ENCODE measurements at regions not wholly inside any gene's neighbourhood (a gene's known extent, or its start where the extent isn't known, plus 50 kb on each side); places are given as distances from the start of the nearest gene placed in this dataset.
"Not testable (repeated sequence)": the region's sequence is repeated elsewhere in the genome, so short reads cannot be mapped to it uniquely, and the experiment has no call there.

DNA sequence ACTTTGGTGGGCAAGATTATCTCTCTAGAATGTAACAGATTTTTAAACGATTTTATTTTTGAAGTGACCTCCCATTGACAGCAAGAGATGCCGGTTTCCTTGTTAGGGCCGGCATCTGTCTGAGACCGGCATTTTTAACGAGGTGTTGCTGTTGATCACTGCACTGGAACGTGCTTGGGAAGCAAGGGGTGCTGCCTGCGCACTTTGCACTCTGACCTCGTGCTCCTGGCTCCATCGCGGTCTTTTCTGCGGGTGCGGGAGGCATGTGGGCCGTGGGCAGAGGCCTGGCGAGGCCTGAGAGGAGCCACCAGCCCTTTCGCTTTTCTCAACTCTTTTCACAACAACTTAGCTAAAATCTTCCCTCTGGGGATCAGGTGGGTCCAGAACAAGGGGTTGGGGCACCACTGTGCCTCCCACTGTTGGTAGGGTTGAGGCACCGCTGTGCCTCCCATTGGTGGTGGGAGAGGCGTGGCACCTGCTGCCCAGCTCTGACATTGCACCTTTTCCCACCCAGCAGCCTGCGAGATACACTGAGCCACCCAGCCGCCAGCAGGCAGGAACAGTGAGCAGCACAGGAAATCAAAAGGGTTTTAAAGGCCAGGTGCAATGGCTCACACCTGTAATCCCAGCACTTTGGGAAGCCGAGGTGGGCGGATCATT is 209.5 kb downstream of the LAT start:
- H3K4me1 ChIP-seq (ENCODE audit: control insufficient read depth in 2 of 2, insufficient read depth in 2 of 2, low read length in 2 of 2); H3K9me3 ChIP-seq (ENCODE audit: control insufficient read depth in 2 of 3, low read length in 3 of 3); H3K27me3 Mint-ChIP-seq; H3K27ac ChIP-seq (ENCODE audit: low read depth, low read length); H3K4me3 ChIP-seq (ENCODE audit: low read length); POLR2A ChIA-PET; CTCF ChIA-PET; intact Hi-C loops (cut with micrococcal nuclease); H3K27me3 ChIP-seq (ENCODE audit: control insufficient read depth in 2 of 2, insufficient read depth in 2 of 2, low read length in 2 of 2); DNase-seq; H3K36me3 ChIP-seq (ENCODE audit: control insufficient read depth in 2 of 3, insufficient read depth in 3 of 3, low read length in 3 of 3); ATAC-seq; H3K4me3 Mint-ChIP-seq: not testable (repeated sequence)
- Mint-ChIP-seq H3K36me3 (peaks cover 0 to 16% (median 4%) of the 10 kb centered on the region in 5 donors), H3K9me3 (peaks cover 0 to 11% (median 0%) of the 10 kb centered on the region in 11 donors), H3K4me1 (peaks cover 0 to 11% (median 0%) of the 10 kb centered on the region in 7 donors), H3K27ac (peak overlapping the region in 1 of 9 donors; percentile 17)

DNA sequence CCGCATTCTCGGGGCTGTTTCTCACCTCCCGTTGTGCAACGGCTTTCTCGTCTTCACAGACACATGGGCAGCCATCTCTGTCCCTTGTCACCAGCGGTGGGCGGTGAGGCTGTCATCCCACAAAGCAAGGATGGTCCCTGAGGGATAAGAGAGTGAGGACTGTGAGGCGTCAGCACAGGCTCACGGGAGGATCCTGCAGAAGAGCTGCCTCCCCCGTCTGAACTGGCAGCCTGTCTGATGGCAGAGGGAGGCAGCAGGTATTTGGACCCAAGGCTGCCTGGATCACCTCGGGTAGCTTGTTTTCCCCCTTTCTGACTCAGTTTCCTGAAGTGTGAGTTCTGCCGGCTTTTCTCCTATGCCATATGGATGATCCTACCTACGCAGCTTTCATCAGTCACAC is 208.8 kb downstream of the LAT start:
- DNase-seq; H3K4me3 ChIP-seq (ENCODE audit: low read length); CTCF ChIA-PET; H3K36me3 ChIP-seq (ENCODE audit: control insufficient read depth in 2 of 3, insufficient read depth in 3 of 3, low read length in 3 of 3); ATAC-seq; intact Hi-C loops (cut with micrococcal nuclease); H3K4me3 Mint-ChIP-seq; H3K27me3 ChIP-seq (ENCODE audit: control insufficient read depth in 2 of 2, insufficient read depth in 2 of 2, low read length in 2 of 2); H3K4me1 ChIP-seq (ENCODE audit: control insufficient read depth in 2 of 2, insufficient read depth in 2 of 2, low read length in 2 of 2); POLR2A ChIA-PET; H3K27me3 Mint-ChIP-seq; H3K9me3 ChIP-seq (ENCODE audit: control insufficient read depth in 2 of 3, low read length in 3 of 3); H3K27ac ChIP-seq (ENCODE audit: low read depth, low read length): not testable (repeated sequence)
- Mint-ChIP-seq H3K27ac (peak overlapping the region in 1 of 9 donors; percentile 51), H3K9me3 (peaks cover 0 to 11% (median 0%) of the 10 kb centered on the region in 11 donors), H3K36me3 (peaks cover 0 to 16% (median 4%) of the 10 kb centered on the region in 5 donors), H3K4me1 (peaks cover 0 to 11% (median 0%) of the 10 kb centered on the region in 7 donors)

DNA sequence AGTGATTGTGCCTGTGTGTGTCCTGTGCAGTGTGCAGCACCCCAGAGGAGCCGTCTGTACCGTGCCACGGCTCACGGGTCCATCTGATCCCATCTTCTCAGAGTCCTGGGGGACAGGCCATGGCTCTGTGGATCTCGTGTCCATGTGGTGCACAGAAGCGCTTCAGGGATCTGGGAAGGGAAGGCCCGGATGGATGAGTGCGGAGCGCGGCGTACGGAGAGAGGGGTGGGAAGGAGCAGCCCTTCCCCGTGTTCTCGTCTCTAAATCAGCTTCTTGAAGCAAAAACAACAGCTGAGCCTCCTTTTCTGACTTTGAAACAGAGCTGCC is 208.4 kb downstream of the LAT start:
- not testable (repeated sequence) for H3K27me3 Mint-ChIP-seq
- H3K27ac Mint-ChIP-seq, result peak overlapping the region in 1 of 9 donors; percentile 84

DNA sequence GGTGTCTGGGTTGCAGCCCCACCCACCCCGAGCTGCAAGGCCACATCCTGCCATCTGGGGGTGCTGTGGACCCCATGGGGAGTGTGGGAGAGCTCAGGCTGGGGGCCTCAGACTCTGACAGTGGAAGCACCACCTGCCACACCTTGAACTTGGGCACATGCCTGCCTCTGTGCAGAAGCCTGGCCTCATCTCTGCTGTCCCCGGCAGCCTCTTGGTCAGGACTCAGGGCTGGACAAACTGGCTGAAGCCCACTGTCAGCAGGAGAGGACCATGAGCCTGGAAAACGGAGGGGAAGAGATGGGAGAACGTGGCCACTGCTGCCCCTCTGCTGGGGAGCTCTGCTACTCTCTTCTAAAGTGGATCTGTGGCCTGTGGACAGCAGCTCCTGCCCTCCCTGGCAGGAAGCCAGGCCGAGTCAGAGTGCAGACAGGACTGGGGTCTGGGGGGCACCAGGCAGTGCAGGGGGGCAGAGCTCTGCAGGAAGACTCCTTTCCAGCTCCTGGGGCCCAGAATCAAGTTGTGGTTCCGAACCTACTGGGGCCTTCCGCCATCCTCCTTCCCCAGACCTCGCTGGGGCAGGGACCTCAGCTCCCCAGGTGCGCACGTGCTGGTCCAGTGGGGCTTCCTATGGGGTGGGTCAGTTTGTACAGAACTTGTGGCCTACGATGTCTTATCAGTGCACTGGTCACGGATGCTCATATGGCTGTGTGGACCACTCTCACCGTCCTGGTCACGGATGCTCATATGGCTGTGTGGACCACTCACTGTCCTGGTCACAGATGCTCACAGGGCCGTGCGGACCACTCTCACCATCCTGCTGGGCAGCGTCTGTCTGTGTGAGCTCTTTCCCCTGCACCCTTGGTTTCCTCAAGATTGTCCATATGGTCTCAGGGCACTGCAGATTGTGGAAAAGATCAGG is 207.7 kb downstream of the LAT start:
- no peak overlapping the region for H3K4me3 ChIP-seq (ENCODE audit: low read length)
- ATAC-seq, result no peak
- H3K36me3 ChIP-seq (ENCODE audit: control insufficient read depth in 2 of 3, insufficient read depth in 3 of 3, low read length in 3 of 3), result peaks cover 0 to 4% (median 0%) of the 10 kb centered on the region in 3 experiments
- H3K9me3 ChIP-seq (ENCODE audit: control insufficient read depth in 2 of 3, low read length in 3 of 3), result no peaks in the 10 kb centered on the region
- Mint-ChIP-seq H3K4me3 (no peak overlapping the region), H3K27me3 (no peaks in the 10 kb centered on the region), H3K4me1 (peaks cover 0 to 6% (median 0%) of the 10 kb centered on the region in 7 donors), H3K27ac (peak overlapping the region in 2 of 9 donors; percentile 51 to 84), H3K9me3 (peaks cover 0 to 5% (median 0%) of the 10 kb centered on the region in 11 donors), H3K36me3 (peaks cover 0 to 16% (median 0%) of the 10 kb centered on the region in 5 donors)
- peak in 1 of 9 donors; percentile 6 for DNase-seq
- no peaks in the 10 kb centered on the region for H3K4me1 ChIP-seq (ENCODE audit: control insufficient read depth in 2 of 2, insufficient read depth in 2 of 2, low read length in 2 of 2)
- intact Hi-C loops (cut with micrococcal nuclease), result no loop called here
- no peak overlapping the region for H3K27ac ChIP-seq (ENCODE audit: low read depth, low read length)
- ChIA-PET POLR2A (no interaction called here), CTCF (interaction anchor here (0.6 kb wide), 1 partner anchor 779 kb away, joined by 3 read pairs; no protein-coding TSS in a partner anchor)
- H3K27me3 ChIP-seq (ENCODE audit: control insufficient read depth in 2 of 2, insufficient read depth in 2 of 2, low read length in 2 of 2), result no peaks in the 10 kb centered on the region

More for the DNA sequence above, 208.4 kb downstream of the LAT start:
- CTCF ChIA-PET; H3K27me3 ChIP-seq (ENCODE audit: control insufficient read depth in 2 of 2, insufficient read depth in 2 of 2, low read length in 2 of 2); DNase-seq; H3K4me1 Mint-ChIP-seq; H3K4me3 ChIP-seq (ENCODE audit: low read length); H3K27ac ChIP-seq (ENCODE audit: low read depth, low read length); H3K9me3 ChIP-seq (ENCODE audit: control insufficient read depth in 2 of 3, low read length in 3 of 3); H3K36me3 ChIP-seq (ENCODE audit: control insufficient read depth in 2 of 3, insufficient read depth in 3 of 3, low read length in 3 of 3); H3K4me1 ChIP-seq (ENCODE audit: control insufficient read depth in 2 of 2, insufficient read depth in 2 of 2, low read length in 2 of 2); ATAC-seq; intact Hi-C loops (cut with micrococcal nuclease); H3K4me3 Mint-ChIP-seq; POLR2A ChIA-PET: not testable (repeated sequence)
- Mint-ChIP-seq H3K9me3 (peaks cover 0 to 10% (median 0%) of the 10 kb centered on the region in 11 donors), H3K36me3 (peaks cover 0 to 16% (median 3%) of the 10 kb centered on the region in 5 donors)

DNA sequence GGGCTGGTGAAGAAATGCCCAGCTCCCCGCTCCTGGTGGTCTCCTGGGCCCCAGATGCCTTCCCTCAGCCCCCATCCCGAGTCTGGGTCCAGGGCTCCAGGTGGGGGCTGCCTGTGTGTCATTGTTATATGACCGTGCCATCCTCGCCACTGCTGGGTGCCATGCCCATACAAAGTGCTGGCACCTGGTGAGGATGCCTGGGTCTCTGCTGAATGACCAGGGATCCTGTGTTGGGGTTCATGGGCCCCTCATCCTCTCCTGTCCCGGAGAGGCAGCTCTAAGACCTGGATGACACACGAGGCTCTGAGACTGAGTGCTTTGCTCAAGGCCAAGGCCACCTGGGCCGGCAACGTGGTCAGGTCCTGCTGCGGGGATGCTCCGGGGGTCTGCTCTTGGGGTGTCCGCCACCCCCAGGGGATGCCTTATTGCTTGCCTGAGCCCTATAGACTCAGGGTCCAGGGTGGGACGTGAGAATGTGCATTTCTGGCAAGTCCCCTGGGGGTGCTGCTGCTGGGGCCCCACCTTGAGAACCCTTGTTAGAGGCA is 206.9 kb downstream of the LAT start:
- ATAC-seq; DNase-seq; H3K9me3 Mint-ChIP-seq; H3K27me3 ChIP-seq (ENCODE audit: control insufficient read depth in 2 of 2, insufficient read depth in 2 of 2, low read length in 2 of 2); H3K9me3 ChIP-seq (ENCODE audit: control insufficient read depth in 2 of 3, low read length in 3 of 3); H3K4me1 ChIP-seq (ENCODE audit: control insufficient read depth in 2 of 2, insufficient read depth in 2 of 2, low read length in 2 of 2); H3K27me3 Mint-ChIP-seq; intact Hi-C loops (cut with micrococcal nuclease); H3K36me3 ChIP-seq (ENCODE audit: control insufficient read depth in 2 of 3, insufficient read depth in 3 of 3, low read length in 3 of 3); POLR2A ChIA-PET; H3K4me3 Mint-ChIP-seq; H3K4me3 ChIP-seq (ENCODE audit: low read length); H3K4me1 Mint-ChIP-seq; H3K27ac ChIP-seq (ENCODE audit: low read depth, low read length): not testable (repeated sequence)
- CTCF ChIA-PET, result interaction anchor here (0.6 kb wide), 1 partner anchor 780 kb away, joined by 3 read pairs; no protein-coding TSS in a partner anchor
- Mint-ChIP-seq H3K36me3 (peaks cover 0 to 16% (median 0%) of the 10 kb centered on the region in 5 donors), H3K27ac (peak overlapping the region in 1 of 9 donors; percentile 72)

DNA sequence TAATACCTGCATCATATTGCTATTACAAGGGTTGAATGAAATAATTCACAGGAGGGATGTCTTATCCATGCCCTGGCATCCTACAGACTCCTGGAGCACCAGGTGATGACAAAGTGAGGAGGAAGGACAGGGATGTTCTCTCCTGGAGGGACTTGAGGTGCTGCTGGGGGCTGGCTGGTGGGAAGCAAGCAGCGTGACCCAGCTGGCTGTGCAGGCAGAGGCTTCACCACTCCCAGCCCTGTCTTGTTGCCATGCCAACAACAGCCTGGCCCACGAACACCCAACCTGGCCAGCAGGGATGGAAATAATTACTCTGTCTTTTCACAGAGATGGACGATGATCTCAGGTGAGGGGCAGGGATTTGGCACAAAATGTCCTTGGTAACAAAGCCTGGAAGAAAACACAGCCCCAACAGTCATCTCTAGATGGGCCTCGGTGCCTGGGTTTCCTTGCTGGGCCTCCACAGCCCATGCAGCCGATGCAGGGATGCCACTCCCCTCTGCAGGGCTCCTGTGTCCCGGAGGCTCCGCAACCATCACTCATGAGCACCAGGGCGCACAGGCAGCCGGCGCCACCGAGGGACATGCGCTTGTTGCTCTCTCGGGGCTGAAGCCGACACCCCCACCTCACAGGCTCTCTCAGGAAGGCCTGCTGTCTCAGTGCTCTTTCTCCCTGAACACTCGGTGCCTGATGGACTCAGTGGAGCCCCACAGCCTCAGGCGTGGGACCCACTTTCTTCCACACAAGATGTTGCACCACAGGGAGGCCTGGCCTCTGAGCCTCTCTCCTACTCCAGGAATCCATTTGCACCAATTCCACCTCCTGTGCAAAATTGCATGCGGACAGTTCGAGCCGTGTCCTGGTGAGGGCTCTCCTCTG is 205.9 kb downstream of the LAT start:
- H3K36me3 ChIP-seq (ENCODE audit: control insufficient read depth in 2 of 3, insufficient read depth in 3 of 3, low read length in 3 of 3); H3K4me1 Mint-ChIP-seq; H3K27ac Mint-ChIP-seq; H3K27me3 Mint-ChIP-seq; H3K27me3 ChIP-seq (ENCODE audit: control insufficient read depth in 2 of 2, insufficient read depth in 2 of 2, low read length in 2 of 2); ATAC-seq; POLR2A ChIA-PET; DNase-seq; H3K4me3 Mint-ChIP-seq; H3K4me1 ChIP-seq (ENCODE audit: control insufficient read depth in 2 of 2, insufficient read depth in 2 of 2, low read length in 2 of 2); H3K27ac ChIP-seq (ENCODE audit: low read depth, low read length); H3K4me3 ChIP-seq (ENCODE audit: low read length); H3K9me3 ChIP-seq (ENCODE audit: control insufficient read depth in 2 of 3, low read length in 3 of 3); intact Hi-C loops (cut with micrococcal nuclease); CTCF ChIA-PET; H3K9me3 Mint-ChIP-seq: not testable (repeated sequence)
- peaks cover 0 to 16% (median 0%) of the 10 kb centered on the region in 5 donors for H3K36me3 Mint-ChIP-seq

Measured in naive thymus-derived CD4-positive, alpha-beta T cell (primary cell).